Lower leg skin (tissue), 4 donors: ENCODE measurements at regions not wholly inside any gene's neighbourhood (a gene's known extent, or its start where the extent isn't known, plus 50 kb on each side); places are given as distances from the start of the nearest gene placed in this dataset.

Experiments used
- DNase-seq, 2 donors: peaks; one replicate each; pipeline ENCODE4 v3.0.0-alpha.2; 2019; ENCODE audit warnings: low spot score in 2 of 2
- H3K4me3 ChIP-seq: fragments of 200-600 bp; sonication (generic); 2 replicates; pipeline ENCODE4 v1.5.1; 2017; ENCODE audit warnings: mild to moderate bottlenecking, low read depth; ENCODE audit not compliant: poor library complexity, severe bottlenecking
- CTCF ChIP-seq, 3 donors: fragments of 450-650 bp; IDR thresholded peaks; one replicate each; pipeline ENCODE4 v1.5.1; 2016; ENCODE audit warnings: antibody characterized with exemption in 3 of 3, mild to moderate bottlenecking in 3 of 3, moderate library complexity in 2 of 3
- POLR2A ChIP-seq, 2 donors: fragments of 450-650 bp; IDR thresholded peaks; one replicate each; pipeline ENCODE4 v1.6.1; 2016 to 2017; ENCODE audit warnings: antibody characterized with exemption in 2 of 2, mild to moderate bottlenecking in 1 of 2, moderate library complexity in 1 of 2
- WGBS, 2 donors: methylation state at CpG; one replicate each; pipeline ENCODE4 v1.1.5; 2018; 5-methylcytosine and 5-hydroxymethylcytosine counted together
- intact Hi-C: fragments of 100-400 bp; cut with DNase I; formaldehyde crosslinking; loops from one replicate; pipeline ENCODE4 v1.15.0; 2023; ENCODE audit warnings: low total_unique reads

GRCh38 chr22:48536541-48537342 is 1290.9 kb downstream of the BRD1 start:
- no peak for DNase-seq
- intact Hi-C loops, result no loop called here
- no peak for TF ChIP-seq POLR2A (IDR thresholded peaks at IDR 0.05)
- TF ChIP-seq CTCF (IDR thresholded peaks at IDR 0.05), result no peak
- WGBS, 2 donors, result 31 to 35% methylated on average over 24 to 29 of the region's 30 CpGs
- no peak overlapping the region for H3K4me3 ChIP-seq

GRCh38 chr22:48535868-48536540 is 1291.7 kb downstream of the BRD1 start:
- DNase-seq, result no peak
- intact Hi-C loops, result no loop called here
- TF ChIP-seq CTCF (IDR thresholded peaks at IDR 0.05), result no peak
- no peak for TF ChIP-seq POLR2A (IDR thresholded peaks at IDR 0.05)
- H3K4me3 ChIP-seq, result no peak overlapping the region
- 57 to 61% methylated on average over 39 of the region's 39 CpGs for WGBS, 2 donors

GRCh38 chr22:48534395-48534958 is 1293.2 kb downstream of the BRD1 start:
- WGBS, 2 donors, result 73 to 84% methylated on average over 11 to 22 of the region's 22 CpGs
- TF ChIP-seq CTCF (IDR thresholded peaks at IDR 0.05) (no peak), POLR2A (IDR thresholded peaks at IDR 0.05) (no peak)
- intact Hi-C loops, result no loop called here
- no peak overlapping the region for H3K4me3 ChIP-seq
- DNase-seq, result no peak

- no peak for DNase-seq
- TF ChIP-seq POLR2A (IDR thresholded peaks at IDR 0.05) (no peak), CTCF (IDR thresholded peaks at IDR 0.05) (no peak)
- H3K4me3 ChIP-seq, result no peak overlapping the region
- intact Hi-C loops, result no loop called here
- WGBS, 2 donors, result 82 to 87% methylated on average over 11 to 12 of the region's 12 CpGs
These were observed 1294.7 kb downstream of the BRD1 start for GRCh38 chr22:48532986-48533385.

GRCh38 chr22:48531761-48532435 is 1295.8 kb downstream of the BRD1 start:
- no peak for DNase-seq
- TF ChIP-seq CTCF (IDR thresholded peaks at IDR 0.05), result no peak
- TF ChIP-seq POLR2A (IDR thresholded peaks at IDR 0.05), result no peak
- H3K4me3 ChIP-seq, result no peak overlapping the region
- intact Hi-C loops, result no loop called here
- 76 to 81% methylated on average over 19 to 20 of the region's 20 CpGs for WGBS, 2 donors
